BLaER1 treated with 17β-estradiol and CSF1 and Interleukin-3, amounts not matched to agents 10 nM and 100 nM (cell line): ENCODE measurements at regions not wholly inside any gene's neighbourhood (a gene's known extent, or its start where the extent isn't known, plus 50 kb on each side); places are given as distances from the start of the nearest gene placed in this dataset.
"Not testable (repeated sequence)": the region's sequence is repeated elsewhere in the genome, so short reads cannot be mapped to it uniquely, and the experiment has no call there.

ENCODE experiments used
- H3K27ac ChIP-seq, 11 experiments: shearing (Covaris generic); formaldehyde crosslinking; 2 replicates each; pipeline ENCODE4 v1.8.1; 2022
- H3K27me3 ChIP-seq, 11 experiments: shearing (Covaris generic); formaldehyde crosslinking; 2 replicates each; pipeline ENCODE4 v1.8.1; 2022
- H3K36me3 ChIP-seq, 11 experiments: shearing (Covaris generic); formaldehyde crosslinking; 2 replicates each; pipeline ENCODE4 v1.8.1; 2022
- H3K4me1 ChIP-seq, 10 experiments: shearing (Covaris generic); formaldehyde crosslinking; 2 replicates each; pipeline ENCODE4 v1.8.1; 2022
- H3K4me2 ChIP-seq, 11 experiments: shearing (Covaris generic); formaldehyde crosslinking; 2 replicates each; pipeline ENCODE4 v1.8.1; 2022
- H3K4me3 ChIP-seq, 10 experiments: shearing (Covaris generic); formaldehyde crosslinking; 2 replicates each; pipeline ENCODE4 v1.8.1; 2022
- H3K9ac ChIP-seq, 11 experiments: shearing (Covaris generic); formaldehyde crosslinking; 2 replicates each; pipeline ENCODE4 v1.8.1; 2022
- H3K9me3 ChIP-seq, 11 experiments: shearing (Covaris generic); formaldehyde crosslinking; replicated peaks in 1 of 11; 2 replicates each; pipeline ENCODE4 v1.8.1; 2022
- H4K20me1 ChIP-seq, 11 experiments: shearing (Covaris generic); formaldehyde crosslinking; 2 replicates each; pipeline ENCODE4 v1.8.1; 2022

GRCh38 chr9:41251973-41252372 lies 62.9 kb upstream of the ZNG1F start:
- H3K9ac ChIP-seq, H3K4me1 ChIP-seq, H3K4me3 ChIP-seq, H3K27me3 ChIP-seq, H4K20me1 ChIP-seq, H3K4me2 ChIP-seq, H3K36me3 ChIP-seq, H3K27ac ChIP-seq, H3K9me3 ChIP-seq: not testable (repeated sequence)

DNA sequence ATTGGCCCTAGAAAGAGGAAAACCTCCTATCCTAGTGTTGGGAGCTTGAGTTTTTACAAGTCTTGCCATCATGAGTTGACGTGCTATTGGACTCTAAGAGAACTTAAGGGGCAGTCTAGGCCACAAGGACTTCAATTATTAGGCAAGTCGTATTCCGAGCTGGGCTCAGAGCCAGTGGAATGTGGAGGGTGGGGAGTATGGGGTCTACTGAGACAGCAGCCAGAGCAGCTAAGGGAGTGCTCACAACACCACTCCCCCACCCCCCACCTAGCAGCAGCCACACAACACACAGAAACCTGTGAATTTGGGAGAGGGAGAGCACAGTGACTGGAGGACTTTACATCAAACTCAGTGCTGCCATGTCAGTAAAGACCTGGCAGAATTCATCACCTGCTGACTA lies 62.0 kb upstream of the ZNG1F start:
- H3K9ac ChIP-seq, H3K4me1 ChIP-seq, H3K27me3 ChIP-seq, H3K4me3 ChIP-seq, H3K9me3 ChIP-seq, H3K4me2 ChIP-seq, H4K20me1 ChIP-seq, H3K27ac ChIP-seq, H3K36me3 ChIP-seq: not testable (repeated sequence)

DNA sequence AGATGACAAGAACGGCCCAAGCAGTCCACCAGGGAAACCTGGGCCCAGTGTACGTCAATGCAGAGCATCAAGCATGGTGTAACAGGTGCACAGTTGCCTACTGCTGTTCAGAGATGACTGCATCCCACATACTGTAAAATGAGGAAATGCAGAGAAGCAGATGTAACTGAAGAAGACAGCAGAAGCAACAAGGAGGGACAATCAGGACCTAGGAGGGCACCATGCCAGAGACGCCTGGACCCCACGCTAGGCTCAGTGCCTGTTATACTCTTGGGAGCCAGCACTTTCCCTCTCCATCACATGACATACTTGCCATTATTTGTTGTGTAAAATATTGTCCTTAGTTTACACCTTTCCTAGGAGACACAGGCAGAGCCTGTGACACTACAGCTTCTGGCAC lies 57.6 kb upstream of the ZNG1F start:
- H3K4me2 ChIP-seq, H3K27ac ChIP-seq, H3K9ac ChIP-seq, H3K27me3 ChIP-seq, H3K36me3 ChIP-seq, H3K9me3 ChIP-seq, H3K4me3 ChIP-seq, H4K20me1 ChIP-seq, H3K4me1 ChIP-seq: not testable (repeated sequence)
